ENCODE measurements at regions not wholly inside any gene's neighbourhood (a gene's known extent, or its start where the extent isn't known, plus 50 kb on each side); places are given as distances from the start of the nearest gene placed in this dataset.

- no peaks in the 10 kb centered on the region for H3K4me1 Mint-ChIP-seq (ENCODE audit: low read depth, unreplicated experiment)
These were observed 201.9 kb downstream of the DMAC1 start for GRCh38 chr9:7597716-7598115.

GRCh38 chr9:7592321-7593316, 207.0 kb downstream of the DMAC1 start:
- peak; percentile 28 for TF ChIP-seq CTCF (IDR thresholded peaks at IDR 0.05; ENCODE audit: partially characterized antibody, unreplicated experiment)
- peaks cover 2% of the 10 kb centered on the region for H3K9me3 Mint-ChIP-seq (ENCODE audit: unreplicated experiment)
- H3K4me1 Mint-ChIP-seq (ENCODE audit: low read depth, unreplicated experiment), result no peaks in the 10 kb centered on the region
- H3K4me3 Mint-ChIP-seq (ENCODE audit: unreplicated experiment), result no peak overlapping the region
- H3K27me3 Mint-ChIP-seq (ENCODE audit: unreplicated experiment), result no peaks in the 10 kb centered on the region
- H3K27ac Mint-ChIP-seq (ENCODE audit: unreplicated experiment), result no peak overlapping the region
- DNase-seq, result no peak
- peaks cover 12% of the 10 kb centered on the region for H3K36me3 Mint-ChIP-seq (ENCODE audit: unreplicated experiment)

More at GRCh38 chr9:7597716-7598115, 201.9 kb downstream of the DMAC1 start:
- no peak overlapping the region for H3K27ac Mint-ChIP-seq (ENCODE audit: unreplicated experiment)
- peaks cover 12% of the 10 kb centered on the region for H3K36me3 Mint-ChIP-seq (ENCODE audit: unreplicated experiment)
- peaks cover 2% of the 10 kb centered on the region for H3K9me3 Mint-ChIP-seq (ENCODE audit: unreplicated experiment)
- no peaks in the 10 kb centered on the region for H3K27me3 Mint-ChIP-seq (ENCODE audit: unreplicated experiment)
- no peak for TF ChIP-seq CTCF (IDR thresholded peaks at IDR 0.05; ENCODE audit: partially characterized antibody, unreplicated experiment)
- no peak overlapping the region for H3K4me3 Mint-ChIP-seq (ENCODE audit: unreplicated experiment)
- DNase-seq, result no peak

- no peak overlapping the region for H3K4me3 Mint-ChIP-seq (ENCODE audit: unreplicated experiment)
- TF ChIP-seq CTCF (IDR thresholded peaks at IDR 0.05; ENCODE audit: partially characterized antibody, unreplicated experiment), result no peak
These were observed 208.1 kb downstream of the DMAC1 start for GRCh38 chr9:7591501-7591900.

GRCh38 chr9:7580568-7580967, 219.0 kb downstream of the DMAC1 start:
- no peaks in the 10 kb centered on the region for H3K9me3 Mint-ChIP-seq (ENCODE audit: unreplicated experiment)
- DNase-seq, result no peak
- no peak overlapping the region for H3K27ac Mint-ChIP-seq (ENCODE audit: unreplicated experiment)
- H3K36me3 Mint-ChIP-seq (ENCODE audit: unreplicated experiment), result no peaks in the 10 kb centered on the region
- H3K27me3 Mint-ChIP-seq (ENCODE audit: unreplicated experiment), result no peaks in the 10 kb centered on the region
- no peak for TF ChIP-seq CTCF (IDR thresholded peaks at IDR 0.05; ENCODE audit: partially characterized antibody, unreplicated experiment)
- no peak overlapping the region for H3K4me3 Mint-ChIP-seq (ENCODE audit: unreplicated experiment)
- H3K4me1 Mint-ChIP-seq (ENCODE audit: low read depth, unreplicated experiment), result peaks cover 7% of the 10 kb centered on the region

More at GRCh38 chr9:7591501-7591900, 208.1 kb downstream of the DMAC1 start:
- no peaks in the 10 kb centered on the region for H3K27me3 Mint-ChIP-seq (ENCODE audit: unreplicated experiment)
- DNase-seq, result no peak
- peaks cover 2% of the 10 kb centered on the region for H3K9me3 Mint-ChIP-seq (ENCODE audit: unreplicated experiment)
- no peaks in the 10 kb centered on the region for H3K4me1 Mint-ChIP-seq (ENCODE audit: low read depth, unreplicated experiment)
- no peak overlapping the region for H3K27ac Mint-ChIP-seq (ENCODE audit: unreplicated experiment)
- H3K36me3 Mint-ChIP-seq (ENCODE audit: unreplicated experiment), result peaks cover 12% of the 10 kb centered on the region

- Mint-ChIP-seq H3K27ac (ENCODE audit: unreplicated experiment) (no peak overlapping the region), H3K4me1 (ENCODE audit: low read depth, unreplicated experiment) (peaks cover 7% of the 10 kb centered on the region), H3K9me3 (ENCODE audit: unreplicated experiment) (no peaks in the 10 kb centered on the region), H3K36me3 (ENCODE audit: unreplicated experiment) (no peaks in the 10 kb centered on the region), H3K4me3 (ENCODE audit: unreplicated experiment) (no peak overlapping the region), H3K27me3 (ENCODE audit: unreplicated experiment) (peaks cover 2% of the 10 kb centered on the region)
- DNase-seq, result no peak
- no peak for TF ChIP-seq CTCF (IDR thresholded peaks at IDR 0.05; ENCODE audit: partially characterized antibody, unreplicated experiment)
These were observed 220.2 kb downstream of the DMAC1 start for GRCh38 chr9:7579351-7579750.

Measured in glutamatergic neuron (in vitro differentiated cells).